ENCODE measurements at regions not wholly inside any gene's neighbourhood (a gene's known extent, or its start where the extent isn't known, plus 50 kb on each side); places are given as distances from the start of the nearest gene placed in this dataset.
"Not testable (repeated sequence)": the region's sequence is repeated elsewhere in the genome, so short reads cannot be mapped to it uniquely, and the experiment has no call there.

GRCh38 chr4:28112691-28113335, 1252.2 kb downstream of the STIM2 start:
- not testable (repeated sequence) for TF ChIP-seq CTCF (IDR thresholded peaks at IDR 0.05; ENCODE audit: insufficient read depth, low read length); POLR2AphosphoS5 (IDR thresholded peaks at IDR 0.05; ENCODE audit: low read depth); SPI1 (IDR thresholded peaks at IDR 0.05; ENCODE audit: borderline replicate concordance, low read depth); GABPA (IDR thresholded peaks at IDR 0.05; ENCODE audit: low read depth)

All from HL-60 (cell line).